Midbrain (tissue), 1 donor: ENCODE measurements at regions not wholly inside any gene's neighbourhood (a gene's known extent, or its start where the extent isn't known, plus 50 kb on each side); places are given as distances from the start of the nearest gene placed in this dataset.

Experiments
- DNase-seq: peaks from one replicate; lab custom pipeline; 2025; lab: John Stamatoyannopoulos, UW

GRCh38 chr7:124692425-124692824, 73.2 kb downstream of the GPR37 start:
- no peak for DNase-seq

DNA sequence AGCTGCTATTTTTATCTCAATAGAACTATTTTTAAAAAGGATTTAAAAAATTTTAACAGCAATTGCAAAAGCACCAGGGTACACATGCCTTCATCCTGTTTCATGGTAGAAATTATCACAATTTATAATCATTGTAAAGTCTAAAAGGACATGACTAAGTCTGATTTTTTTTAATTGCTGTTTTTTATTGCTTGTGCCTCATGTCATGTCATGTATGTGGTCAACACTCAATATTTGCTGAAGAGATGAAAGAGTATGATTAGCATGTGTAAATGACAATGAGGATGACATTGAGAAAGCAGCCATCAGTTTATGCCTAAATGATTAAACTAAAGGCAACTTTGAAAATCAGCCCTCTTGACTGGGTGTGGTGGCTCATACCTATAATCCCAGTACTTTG, 74.8 kb downstream of the GPR37 start:
- DNase-seq = no peak

DNA sequence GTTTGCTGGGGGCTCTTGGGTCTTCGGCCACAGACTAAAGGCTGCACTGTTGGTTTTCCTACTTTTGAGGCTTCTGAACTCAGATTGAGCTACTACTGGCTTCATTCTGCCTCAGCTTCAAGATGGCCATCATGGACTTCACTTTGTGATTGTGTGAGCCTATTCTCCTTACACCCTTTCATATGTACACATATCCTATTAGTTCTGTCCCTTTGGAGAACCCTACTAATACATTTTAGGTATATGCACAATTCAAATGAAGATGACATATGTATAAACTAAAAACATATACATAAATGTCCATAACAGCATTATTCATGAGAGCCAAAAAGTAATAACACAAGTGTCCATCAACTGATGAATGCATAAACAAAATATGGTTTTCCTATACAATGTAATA, 75.7 kb downstream of the GPR37 start:
- no peak for DNase-seq

GRCh38 chr7:124689523-124689922, 76.1 kb downstream of the GPR37 start:
- DNase-seq = no peak

- DNase-seq = no peak
Observed at GRCh38 chr7:124688991-124689390, 76.6 kb downstream of the GPR37 start.

GRCh38 chr7:124686543-124687171, 78.9 kb downstream of the GPR37 start:
- DNase-seq = no peak

GRCh38 chr7:124681946-124682345, 83.6 kb downstream of the GPR37 start:
- no peak for DNase-seq

DNA sequence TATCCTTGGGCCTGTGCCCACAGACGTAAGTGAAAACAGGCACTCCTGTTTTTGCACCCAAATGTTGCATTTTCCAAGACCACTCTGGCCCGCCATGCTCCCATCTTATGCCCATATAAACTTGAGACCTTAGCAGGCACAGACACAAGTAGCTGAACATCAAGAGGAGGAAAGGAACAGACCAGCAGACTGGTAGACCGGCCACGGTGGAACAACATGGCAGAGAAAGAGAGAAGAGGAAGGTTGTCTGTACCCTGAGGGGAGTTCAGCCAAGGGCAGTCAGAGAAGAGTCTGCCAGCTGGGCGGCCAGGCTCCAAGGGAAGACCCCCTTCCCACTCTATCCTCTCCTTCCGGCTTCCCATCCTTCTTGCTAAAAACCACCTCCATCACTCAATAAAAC, 85.3 kb downstream of the GPR37 start:
- DNase-seq = no peak

GRCh38 chr7:124679586-124680225, 85.9 kb downstream of the GPR37 start:
- no peak for DNase-seq

- DNase-seq = no peak
Observed at GRCh38 chr7:124679146-124679545, 86.4 kb downstream of the GPR37 start.

GRCh38 chr7:124674451-124674850, 91.1 kb downstream of the GPR37 start:
- no peak for DNase-seq

- DNase-seq = no peak
Observed at GRCh38 chr7:124672011-124672410, 93.6 kb downstream of the GPR37 start.

GRCh38 chr7:124667312-124668153, 98.1 kb downstream of the GPR37 start:
- no peak for DNase-seq

DNA sequence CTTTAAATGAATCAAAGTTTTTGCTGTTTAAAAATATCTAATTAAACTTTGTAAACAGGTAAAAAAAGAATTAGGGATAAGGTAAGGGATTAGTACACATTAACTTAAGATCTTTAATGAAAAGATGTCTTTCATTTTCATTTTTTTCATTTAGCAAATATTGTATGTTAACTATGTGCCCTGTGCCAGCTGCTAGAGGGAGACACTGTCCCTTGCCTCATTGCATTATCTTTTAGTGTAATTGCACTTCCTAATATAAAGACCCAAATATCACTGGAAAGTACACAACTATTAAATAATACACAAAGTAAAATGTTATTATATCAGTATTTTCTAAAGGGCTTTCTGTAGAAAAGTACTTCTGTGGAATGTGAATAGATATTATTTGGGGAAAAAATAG, 102.7 kb downstream of the GPR37 start:
- DNase-seq = no peak

- no peak for DNase-seq
Observed at GRCh38 chr7:124662372-124662771, 103.2 kb downstream of the GPR37 start.

- DNase-seq = no peak
Observed at GRCh38 chr7:124655990-124656389, 109.6 kb downstream of the GPR37 start.

DNA sequence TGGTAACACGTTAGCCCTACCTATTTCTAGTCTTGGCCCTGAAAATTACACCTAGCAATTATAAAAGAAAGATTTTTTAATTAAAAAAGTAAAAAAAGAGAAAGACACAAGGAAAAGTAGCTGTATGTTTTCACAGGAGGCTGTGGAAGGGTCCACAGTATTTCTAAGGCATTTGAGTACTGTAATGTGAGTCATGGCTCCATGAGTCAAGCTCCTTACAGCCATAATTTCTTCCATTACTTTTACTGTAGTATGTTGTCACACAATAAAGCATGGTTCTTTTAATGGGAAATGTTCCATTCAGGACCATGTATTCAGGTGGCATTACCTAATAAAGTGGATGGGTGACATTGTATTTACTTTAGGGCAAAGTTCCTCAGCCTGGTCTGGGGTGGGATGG, 113.4 kb downstream of the GPR37 start:
- DNase-seq = no peak

DNA sequence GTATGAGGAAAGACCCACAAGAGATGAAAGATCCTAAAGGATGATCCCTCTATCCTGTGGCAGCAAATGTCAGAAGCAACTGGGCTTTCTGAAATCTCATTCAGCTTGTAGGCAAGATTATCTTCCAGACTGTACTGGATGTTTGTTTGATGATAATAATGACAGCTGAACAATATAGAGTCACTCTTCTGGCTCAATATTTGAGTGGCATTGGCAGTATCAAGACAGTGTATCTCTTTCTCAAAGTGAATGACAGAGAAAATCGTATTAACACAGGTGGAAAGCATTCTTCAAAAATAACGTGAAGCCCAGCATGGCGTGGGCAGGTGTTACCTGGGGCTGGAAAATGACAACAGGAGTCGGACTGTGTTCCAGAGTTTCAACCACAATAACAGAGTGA, 114.5 kb downstream of the GPR37 start:
- DNase-seq = no peak

DNA sequence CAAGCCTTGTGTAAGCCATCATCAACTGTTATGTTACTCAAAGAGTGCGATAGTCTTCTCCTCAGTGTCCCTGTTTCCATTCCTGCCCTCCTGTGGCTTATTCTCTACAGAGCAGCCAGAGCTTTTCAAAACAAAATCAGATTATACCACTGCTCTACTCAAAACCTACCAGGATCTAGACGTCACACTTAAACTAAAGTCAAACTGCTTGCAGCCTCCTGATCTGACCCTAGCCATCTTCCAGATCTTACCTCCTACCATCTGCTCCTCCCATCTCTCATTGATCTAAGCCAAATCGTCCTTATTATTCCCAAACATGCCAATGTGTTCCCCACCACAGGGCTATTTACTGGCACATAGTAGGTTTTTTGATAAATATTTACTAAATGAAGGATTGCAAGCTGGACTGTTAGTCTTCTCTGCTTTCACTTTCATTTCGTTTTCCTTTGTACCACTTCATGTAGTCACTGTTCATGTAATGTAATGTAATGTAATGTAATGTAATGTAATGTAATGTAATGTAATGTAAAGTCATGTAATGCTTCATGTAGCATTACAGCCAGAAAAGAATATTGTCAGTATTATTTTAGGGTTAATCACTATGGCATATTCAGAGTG, 116.1 kb downstream of the GPR37 start:
- DNase-seq = peak; percentile 13

DNA sequence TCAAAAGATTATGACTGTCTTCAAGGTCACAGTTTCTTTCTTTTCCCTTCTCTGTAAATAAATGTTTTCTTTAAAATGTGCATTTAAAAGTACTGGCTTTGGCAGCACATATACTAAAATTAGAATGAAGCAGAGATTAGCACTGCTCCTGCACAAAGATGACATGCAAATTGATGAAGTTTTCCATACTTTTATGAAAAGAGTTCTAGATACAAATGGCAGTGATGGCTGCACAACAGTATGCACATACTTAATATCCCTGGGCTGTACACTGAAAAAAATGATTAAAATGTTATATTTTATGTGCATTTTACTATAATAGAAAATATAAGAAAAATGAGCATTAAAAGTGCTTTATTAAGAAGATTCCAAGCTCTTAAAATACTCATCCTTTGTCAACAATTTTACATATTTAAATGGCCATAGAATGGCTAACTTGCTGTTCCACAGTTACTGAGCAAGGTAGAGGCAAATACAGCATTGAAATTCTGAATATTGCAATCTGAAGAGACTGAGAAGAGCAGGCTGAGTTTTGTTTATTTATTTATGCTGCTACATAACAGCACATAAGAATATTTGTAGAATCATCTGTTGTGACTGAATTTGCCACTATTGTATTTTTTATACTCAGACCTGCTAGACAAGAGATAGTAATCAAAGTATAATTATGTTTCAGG, 117.8 kb downstream of the GPR37 start:
- DNase-seq = no peak

- no peak for DNase-seq
Observed at GRCh38 chr7:124645704-124646103, 119.9 kb downstream of the GPR37 start.

DNA sequence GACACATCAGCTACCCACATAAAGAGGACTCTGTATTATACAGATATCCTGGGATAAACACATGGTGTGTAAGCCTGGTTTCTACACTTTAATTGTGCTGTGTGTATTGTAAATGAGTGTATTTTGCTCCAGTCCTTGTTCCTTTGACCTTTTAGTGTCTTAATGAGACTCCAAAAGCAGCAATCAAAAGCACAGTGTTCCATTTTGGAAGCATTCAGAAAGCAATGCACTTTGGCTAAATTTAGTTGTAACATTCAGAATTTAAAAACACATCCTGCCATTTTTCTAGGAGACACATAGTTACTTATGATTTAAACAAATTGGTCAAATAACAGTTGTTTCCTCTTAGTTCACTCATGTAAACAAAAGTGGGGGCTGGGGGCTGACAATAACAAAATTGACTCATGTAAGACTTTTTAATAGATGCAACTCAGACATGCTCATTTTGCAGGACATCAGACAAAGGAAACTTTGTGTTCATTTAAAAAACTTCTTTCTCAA, 122.2 kb downstream of the GPR37 start:
- peak; percentile 66 for DNase-seq
